K562 (cell line): ENCODE measurements at regions not wholly inside any gene's neighbourhood (a gene's known extent, or its start where the extent isn't known, plus 50 kb on each side); places are given as distances from the start of the nearest gene placed in this dataset.

Experiments used
- ATAC-seq: fragments of 200-7000 bp; cut with Tn5 transposase; 3 replicates; pipeline ENCODE4 v1.9.1; 2020; ENCODE audit warnings: moderate library complexity
- BruUV-seq: library from RNA; stranded (reverse); fragments of 400-500 nt; replicated peaks from 2 replicates; lab custom pipeline; 2021; lab: Mats Ljungman, UMichigan
- CTCF ChIA-PET: fragments of 300-600 bp; formaldehyde crosslinking; extraction: SDS; loops from one replicate; lab custom pipeline; 2021; ENCODE audit warnings: low intra/inter-chr PET ratio; lab: Yijun Ruan, JAX
- POLR2A ChIA-PET: fragments of 300-600, 350-650 bp; sonication (Branson Sonifier 250); formaldehyde crosslinking; extraction: SDS; loops from one replicate; lab custom pipeline; 2021; ENCODE audit warnings: antibody characterized with exemption, inconsistent platforms; lab: Yijun Ruan, JAX
- DNase-seq, 4 experiments: peaks; one replicate each; pipeline versions ENCODE4 v3.0.0 to v3.0.0-alpha.2; 2011 to 2018; ENCODE audit warnings: low spot score in 3 of 4, mixed read lengths in 3 of 4; ENCODE audit errors: extremely low read depth in 1 of 4
- FAIRE-seq: peaks from 2 replicates; lab custom pipeline; 2011; peaks lifted over from hg19 to GRCh38; lab: Jason Lieb, UNC
- H2AFZ ChIP-seq: 2 replicates; pipeline ENCODE4 v1.6.0; 2011; ENCODE audit warnings: low read depth, low read length, control low read depth, inconsistent platforms
- H3K27ac ChIP-seq: fragments of 200-600 bp; 3 replicates; pipeline ENCODE4 v1.8.0; 2011; ENCODE audit warnings: low read depth, mild to moderate bottlenecking, control low read depth, inconsistent platforms, low read length, moderate library complexity, mixed read lengths; ENCODE audit errors: extremely low read depth
- H3K27me3 ChIP-seq, 2 experiments: fragments of 300-600 bp in 1 of 2; 2 replicates in 1 of 2; 3 replicates in 1 of 2; pipeline versions ENCODE4 v1.6.0 to v1.8.0; 2011; ENCODE audit warnings: inconsistent platforms in 2 of 2, low read length in 2 of 2, mild to moderate bottlenecking in 1 of 2, mixed read lengths in 1 of 2, moderate library complexity in 1 of 2; ENCODE audit not compliant: control insufficient read depth in 2 of 2, insufficient read depth in 2 of 2
- H3K36me3 ChIP-seq: fragments of 300-600 bp; 3 replicates; pipeline ENCODE4 v1.8.0; 2011; ENCODE audit warnings: mild to moderate bottlenecking, low read length, inconsistent platforms; ENCODE audit not compliant: control insufficient read depth, insufficient read depth
- H3K4me1 ChIP-seq, 2 experiments: fragments of 200-600 bp in 1 of 2; replicated peaks in 1 of 2; 2 replicates in 1 of 2; 3 replicates in 1 of 2; pipeline versions ENCODE4 v1.5.1 to v1.8.0; 2011; ENCODE audit warnings: inconsistent platforms in 2 of 2, low read length in 2 of 2, mild to moderate bottlenecking in 1 of 2, mixed read lengths in 1 of 2, moderate library complexity in 1 of 2; ENCODE audit not compliant: control insufficient read depth in 2 of 2, insufficient read depth in 2 of 2
- H3K4me2 ChIP-seq: 2 replicates; pipeline ENCODE4 v1.6.1; 2011; ENCODE audit warnings: low read length, control low read depth, inconsistent platforms, mixed read lengths; ENCODE audit not compliant: insufficient read depth
- H3K4me3 ChIP-seq: fragments of 200-600 bp; sonication (generic), shearing (Covaris generic); 2 replicates; pipeline ENCODE4 v1.5.1; 2016; ENCODE audit warnings: control low read depth, inconsistent platforms
- H3K79me2 ChIP-seq: fragments of 200-600 bp; 3 replicates; pipeline ENCODE4 v1.8.0; 2011; ENCODE audit warnings: low read length, inconsistent platforms; ENCODE audit not compliant: control insufficient read depth, insufficient read depth
- H3K9ac ChIP-seq, 2 experiments: 2 replicates each; pipeline versions ENCODE4 v1.6.0 to v1.6.1; 2011; ENCODE audit warnings: low read depth in 2 of 2, low read length in 2 of 2, control low read depth in 1 of 2, inconsistent platforms in 1 of 2, mild to moderate bottlenecking in 1 of 2, mixed read lengths in 1 of 2; ENCODE audit not compliant: insufficient read depth in 1 of 2
- H3K9me1 ChIP-seq: one replicate; pipeline ENCODE4 v1.6.0; 2011; ENCODE audit warnings: inconsistent platforms, mild to moderate bottlenecking, low read length, moderate library complexity; ENCODE audit not compliant: control insufficient read depth, insufficient read depth
- H3K9me3 ChIP-seq: replicated peaks from 2 replicates; pipeline ENCODE4 v1.5.1; 2011; ENCODE audit warnings: low read depth, low read length, inconsistent platforms; ENCODE audit not compliant: control insufficient read depth, insufficient read depth
- H4K20me1 ChIP-seq: replicated peaks from 2 replicates; pipeline ENCODE4 v1.6.1; 2011; ENCODE audit warnings: low read length, inconsistent platforms, mixed read lengths; ENCODE audit not compliant: control insufficient read depth, insufficient read depth
- BHLHE40 ChIP-seq: IDR thresholded peaks from 2 replicates; pipeline ENCODE4 v1.6.1; 2011; ENCODE audit warnings: low read length, improper control_type of control experiment
- CBX1 ChIP-seq: sonication (generic); IDR thresholded peaks from 2 replicates; pipeline ENCODE4 v1.6.1; 2016; ENCODE audit warnings: antibody characterized with exemption, low read depth, mild to moderate bottlenecking
- CHD4 ChIP-seq: fragments of 200-600 bp; sonication (generic); IDR thresholded peaks from 3 replicates; pipeline ENCODE4 v1.6.1; 2012; ENCODE audit warnings: low read depth, mild to moderate bottlenecking, mixed read lengths, low read length, inconsistent platforms; ENCODE audit not compliant: insufficient read depth, insufficient replicate concordance, poor library complexity, severe bottlenecking
- CREB1 ChIP-seq, 2 experiments: sonication (generic) in 1 of 2; formaldehyde crosslinking in 1 of 2; IDR thresholded peaks; 2 replicates each; pipeline versions ENCODE4 v1.6.1 to v1.8.0; 2012 to 2022; ENCODE audit warnings: inconsistent platforms in 1 of 2, mild to moderate bottlenecking in 1 of 2, missing genetic modification reagents in 1 of 2, moderate library complexity in 1 of 2
- EZH2 ChIP-seq: IDR thresholded peaks from 2 replicates; pipeline ENCODE4 v1.6.1; 2012; ENCODE audit warnings: low read depth, mild to moderate bottlenecking, inconsistent platforms, low read length, borderline replicate concordance
- GTF2E2 ChIP-seq: fragments of 200-800 bp; sonication (Bioruptor generic); IDR thresholded peaks from 2 replicates; pipeline ENCODE4 v1.6.1; 2016; ENCODE audit warnings: missing genetic modification characterization, missing compliant biosample characterization
- KDM2B ChIP-seq: fragments of 250-450 bp; sonication (Bioruptor Pico); IDR thresholded peaks from 2 replicates; pipeline ENCODE4 v1.8.0; 2021; ENCODE audit warnings: mild to moderate bottlenecking, moderate library complexity
- LEF1 ChIP-seq: fragments of 450-650 bp; IDR thresholded peaks from 2 replicates; pipeline ENCODE4 v1.6.1; 2016; ENCODE audit warnings: mild to moderate bottlenecking
- MLLT1 ChIP-seq, 2 experiments: fragments of 450-650 bp; IDR thresholded peaks; 2 replicates each; pipeline ENCODE4 v1.6.1; 2016
- NR2F6 ChIP-seq: fragments of 450-650 bp; formaldehyde crosslinking; IDR thresholded peaks from 2 replicates; pipeline ENCODE4 v1.4.0; 2020; ENCODE audit warnings: mild to moderate bottlenecking
- PURB ChIP-seq: sonication (generic); formaldehyde crosslinking; IDR thresholded peaks from 2 replicates; pipeline ENCODE4 v1.9.0; 2021; ENCODE audit warnings: low read depth, mild to moderate bottlenecking, missing genetic modification reagents
- RBM17 ChIP-seq: fragments of 200-400 bp; formaldehyde crosslinking; IDR thresholded peaks from 2 replicates; pipeline ENCODE4 v1.6.1; 2017; ENCODE audit warnings: low read depth, mild to moderate bottlenecking, low read length, borderline replicate concordance
- SMAD2 ChIP-seq: fragments of 150-350 bp; IDR thresholded peaks from 2 replicates; pipeline ENCODE4 v1.6.1; 2014; ENCODE audit warnings: low read depth, mild to moderate bottlenecking, low read length
- SREBF1 ChIP-seq: fragments of 150-350 bp; IDR thresholded peaks from 2 replicates; pipeline ENCODE4 v1.6.1; 2014; ENCODE audit warnings: antibody characterized with exemption, low read depth, low read length, borderline replicate concordance
- TBL1XR1 ChIP-seq, 2 experiments: IDR thresholded peaks; 2 replicates each; pipeline ENCODE4 v1.6.1; 2012; ENCODE audit warnings: improper control_type of control experiment in 2 of 2, low read length in 2 of 2, mild to moderate bottlenecking in 1 of 2
- YBX1 ChIP-seq: fragments of 450-650 bp; IDR thresholded peaks from 2 replicates; pipeline ENCODE4 v1.7.1; 2016; ENCODE audit warnings: mild to moderate bottlenecking
- ZNF175 ChIP-seq: fragments of 200-800 bp; sonication (Bioruptor generic); IDR thresholded peaks from 2 replicates; pipeline ENCODE4 v1.6.1; 2016; ENCODE audit warnings: low read depth, mild to moderate bottlenecking, missing genetic modification characterization, missing compliant biosample characterization
- ZNF212 ChIP-seq: fragments of 450-650 bp; formaldehyde crosslinking; IDR thresholded peaks from 2 replicates; pipeline ENCODE4 v1.4.0; 2020; ENCODE audit warnings: mild to moderate bottlenecking
- ZNF507 ChIP-seq: conservative IDR thresholded peaks from 2 replicates; pipeline ENCODE4 v1.6.1; 2017; ENCODE audit warnings: missing genetic modification characterization, missing compliant biosample characterization
- WGBS: fragments of 100-300 bp; shearing (Covaris generic); methylation state at CpG from one replicate; pipeline ENCODE4 v1.1.6; 2016; ENCODE audit warnings: low coverage, mixed read lengths; ENCODE audit not compliant: insufficient coverage; ENCODE audit errors: missing lambda C conversion rate; 5-methylcytosine and 5-hydroxymethylcytosine counted together
- in situ Hi-C: fragments of 300-500 bp; cut with MboI; formaldehyde crosslinking; loops from 4 replicates; pipeline ENCODE4 v1.15.0; 2018; ENCODE audit warnings: inconsistent platforms, mixed read lengths
- intact Hi-C: fragments of 100-400 bp; cut with micrococcal nuclease; formaldehyde crosslinking; loops from 2 replicates; pipeline ENCODE4 v1.14.2; 2022

- H3K4me1 ChIP-seq: no peaks in the 10 kb centered on the region
- no peak overlapping the region for H3K9ac ChIP-seq
- no peak overlapping the region for H3K27ac ChIP-seq
- intact Hi-C loops (no loop called here), in situ Hi-C loops (no loop called here)
- CTCF ChIA-PET: no interaction called here
- H3K27me3 ChIP-seq: no peaks in the 10 kb centered on the region
- no peak for TF ChIP-seq TBL1XR1 (IDR thresholded peaks at IDR 0.05; ENCODE audit: low read length in 2 of 2)
- no peak for TF ChIP-seq SREBF1
- no peak for TF ChIP-seq SMAD2
- no peak for TF ChIP-seq KDM2B (CRISPR knock-in tag)
- no peak for TF ChIP-seq GTF2E2 (tag)
- no peak for TF ChIP-seq ZNF212
- no peak for TF ChIP-seq BHLHE40
- TF ChIP-seq NR2F6 (CRISPR knock-in tag): no peak
- TF ChIP-seq PURB (CRISPR knock-in tag): no peak
- TF ChIP-seq CBX1: no peak
- TF ChIP-seq RBM17: no peak
- TF ChIP-seq CREB1 (IDR thresholded peaks at IDR 0.05): no peak
- no peak for TF ChIP-seq CREB1 (CRISPR knock-in tag; IDR thresholded peaks at IDR 0.05)
- TF ChIP-seq CHD4: no peak
- TF ChIP-seq YBX1: no peak
- TF ChIP-seq EZH2: no peak
- no peak for TF ChIP-seq MLLT1 (IDR thresholded peaks at IDR 0.05)
- TF ChIP-seq ZNF175 (CRISPR knock-in tag): no peak
- no peak for TF ChIP-seq ZNF507 (tag)
- TF ChIP-seq LEF1: no peak
- no peak for DNase-seq
- no peak overlapping the region for H3K4me2 ChIP-seq
- H3K4me3 ChIP-seq: no peak overlapping the region
- WGBS: 0% methylated on average over 1 of the region's 1 CpG
- H3K36me3 ChIP-seq: no peaks in the 10 kb centered on the region
- no TSS peak for BruUV-seq
- FAIRE-seq: no peak
- POLR2A ChIA-PET: no interaction called here
- ATAC-seq: no peak
- H2AFZ ChIP-seq: no peak overlapping the region
- no peaks in the 10 kb centered on the region for H3K9me3 ChIP-seq
- H4K20me1 ChIP-seq: no peaks in the 10 kb centered on the region
- no peaks in the 10 kb centered on the region for H3K9me1 ChIP-seq
- H3K79me2 ChIP-seq: no peaks in the 10 kb centered on the region
These were observed 81.0 kb downstream of the CCNA1 start for GRCh38 chr13:36513266-36513665.
